DND-41 (cell line): ENCODE measurements at regions not wholly inside any gene's neighbourhood (a gene's known extent, or its start where the extent isn't known, plus 50 kb on each side); places are given as distances from the start of the nearest gene placed in this dataset.
A peak's percentile ranks its signal among the peaks of the same experiment; 100 is the strongest.

Source experiments
- ATAC-seq: fragments of 200-7000 bp; cut with Tn5 transposase; 3 replicates; pipeline ENCODE4 v1.9.1; 2021; ENCODE audit warnings: low read depth; ENCODE audit not compliant: insufficient read depth
- DNase-seq: peaks from one replicate; pipeline ENCODE4 v3.0.0-alpha.2; 2020
- H2AFZ ChIP-seq: 2 replicates; pipeline ENCODE4 v1.6.0; 2012; ENCODE audit warnings: low read depth, low read length
- H3K27ac ChIP-seq: 2 replicates; pipeline ENCODE4 v1.5.1; 2012; ENCODE audit warnings: low read length, inconsistent platforms
- H3K27me3 ChIP-seq: fragments of 200-600 bp; sonication (generic); 2 replicates; pipeline ENCODE4 v1.6.0; 2012; ENCODE audit warnings: low read length, mild to moderate bottlenecking, inconsistent platforms; ENCODE audit not compliant: insufficient read depth, poor library complexity
- H3K36me3 ChIP-seq: 2 replicates; pipeline ENCODE4 v1.5.1; 2012; ENCODE audit warnings: low read length, inconsistent platforms; ENCODE audit not compliant: insufficient read depth
- H3K4me1 ChIP-seq: 2 replicates; pipeline ENCODE4 v1.5.1; 2012; ENCODE audit warnings: mild to moderate bottlenecking, low read length; ENCODE audit not compliant: insufficient read depth
- H3K4me2 ChIP-seq: 2 replicates; pipeline ENCODE4 v1.6.0; 2012; ENCODE audit warnings: mild to moderate bottlenecking, moderate library complexity, low read length, inconsistent platforms; ENCODE audit not compliant: insufficient read depth
- H3K4me3 ChIP-seq, 2 experiments: fragments of 200-600 bp in 1 of 2; shearing (Covaris generic) in 1 of 2; 2 replicates each; pipeline ENCODE4 v1.5.1; 2012 to 2016; ENCODE audit warnings: inconsistent platforms in 2 of 2, low read length in 2 of 2, mild to moderate bottlenecking in 2 of 2, low read depth in 1 of 2, moderate library complexity in 1 of 2
- H3K79me2 ChIP-seq: 2 replicates; pipeline ENCODE4 v1.6.0; 2012; ENCODE audit warnings: low read length, inconsistent platforms; ENCODE audit not compliant: insufficient read depth
- H3K9ac ChIP-seq: 2 replicates; pipeline ENCODE4 v1.6.0; 2012; ENCODE audit warnings: low read depth, mild to moderate bottlenecking, inconsistent platforms, low read length, moderate library complexity
- H3K9me3 ChIP-seq: 2 replicates; pipeline ENCODE4 v1.5.1; 2012; ENCODE audit warnings: low read length, moderate library complexity, mild to moderate bottlenecking, inconsistent platforms; ENCODE audit not compliant: insufficient read depth, severe bottlenecking
- H4K20me1 ChIP-seq: 2 replicates; pipeline ENCODE4 v1.6.0; 2012; ENCODE audit warnings: low read length; ENCODE audit not compliant: insufficient read depth
- CTCF ChIP-seq: IDR thresholded peaks from 2 replicates; pipeline ENCODE4 v1.5.1; 2012; ENCODE audit warnings: borderline replicate concordance, low read length, moderate library complexity, mild to moderate bottlenecking; ENCODE audit not compliant: poor library complexity, severe bottlenecking; ENCODE audit errors: extremely low read depth
- EZH2 ChIP-seq: IDR thresholded peaks from 3 replicates; pipeline ENCODE4 v1.6.1; 2012; ENCODE audit warnings: borderline replicate concordance, low read depth, mild to moderate bottlenecking, moderate library complexity, low read length, inconsistent platforms; ENCODE audit not compliant: severe bottlenecking

DNA sequence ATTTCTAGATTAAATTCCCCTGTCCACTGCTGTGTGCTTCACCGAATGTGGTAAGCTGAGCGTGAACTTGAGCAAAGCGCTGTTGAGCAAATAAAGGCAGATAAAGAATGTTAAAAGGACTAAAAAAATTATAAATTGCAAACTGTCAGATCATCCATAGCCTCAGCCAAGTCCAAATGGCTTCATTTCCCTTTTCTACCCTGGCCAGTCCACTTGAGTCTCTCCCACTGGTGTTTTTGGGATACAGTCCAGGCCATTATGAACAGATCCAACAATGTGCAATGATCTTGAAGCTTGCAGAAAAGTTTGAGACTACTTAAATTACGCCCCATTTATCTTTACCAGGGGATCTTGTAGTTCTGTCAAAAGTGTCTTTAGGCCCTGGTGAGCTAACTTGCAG lies 254.6 kb upstream of the PIK3C3 start:
- Histone ChIP-seq H2AFZ (no peak overlapping the region), H3K4me1 (peaks cover 4% of the 10 kb centered on the region; the same call in 1 of the 2 replicates), H3K27ac (no peak overlapping the region), H3K36me3 (no peaks in the 10 kb centered on the region), H3K9me3 (no peaks in the 10 kb centered on the region), H3K4me3 (no peak overlapping the region), H4K20me1 (no peaks in the 10 kb centered on the region), H3K27me3 (no peaks in the 10 kb centered on the region), H3K9ac (no peak overlapping the region), H3K79me2 (no peaks in the 10 kb centered on the region), H3K4me2 (no peak overlapping the region)
- TF ChIP-seq CTCF (no peak), EZH2 (no peak)
- no peak for ATAC-seq
- no peak for DNase-seq

DNA sequence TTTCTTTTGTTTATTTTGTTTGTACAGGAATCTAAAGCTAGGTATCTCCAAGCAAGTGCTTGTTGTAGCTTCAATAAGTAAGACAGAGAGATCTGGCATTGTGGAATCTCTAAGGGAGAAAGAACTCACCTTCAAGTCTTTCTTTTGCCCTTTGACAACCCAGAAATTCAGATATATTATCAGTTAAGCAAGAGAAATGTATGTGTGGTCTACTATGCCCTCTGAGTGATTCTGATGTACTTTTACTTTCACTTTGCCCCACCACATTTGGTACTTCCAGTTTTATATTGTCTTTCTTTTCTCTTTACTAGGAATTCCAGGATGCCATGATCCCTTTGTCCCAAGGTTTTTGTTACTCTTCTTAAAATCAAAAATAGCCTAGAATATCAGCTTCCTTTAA lies 259.6 kb upstream of the PIK3C3 start:
- ATAC-seq (peak; percentile 70), DNase-seq (no peak)
- Histone ChIP-seq H3K27ac (no peak overlapping the region), H3K9ac (no peak overlapping the region), H4K20me1 (no peaks in the 10 kb centered on the region), H3K27me3 (no peaks in the 10 kb centered on the region), H3K4me1 (peaks cover 9% of the 10 kb centered on the region), H3K79me2 (no peaks in the 10 kb centered on the region), H3K36me3 (no peaks in the 10 kb centered on the region), H3K4me2 (peak overlapping the region; percentile 51; the same call in 1 of the 2 replicates), H3K9me3 (no peaks in the 10 kb centered on the region), H3K4me3 (0 out of 4 replicates have a peak overlapping the region, but pooled peaks of 1 of the 2 experiments have one; percentile 10), H2AFZ (peak overlapping the region; percentile 41; the same call in 1 of the 2 replicates)
- TF ChIP-seq CTCF: no peak
- no peak for TF ChIP-seq EZH2

DNA sequence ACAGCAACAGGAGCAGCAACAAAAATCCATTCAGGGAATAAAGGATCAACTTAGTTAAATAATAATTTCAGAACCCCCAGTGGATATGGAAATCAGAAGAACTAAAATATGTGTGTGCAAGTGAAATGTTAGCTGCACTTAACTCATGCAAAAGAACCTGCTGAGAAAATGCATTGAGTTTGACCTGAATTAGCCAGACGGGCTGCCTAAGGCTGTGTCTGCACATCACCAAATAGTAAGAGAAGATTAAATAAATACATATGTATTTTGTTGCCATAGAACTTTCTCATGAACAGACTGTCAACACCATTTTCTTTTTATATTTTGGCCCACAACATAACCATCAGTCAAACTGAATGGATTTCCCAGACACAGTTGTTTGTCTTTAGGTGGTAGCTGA lies 262.0 kb upstream of the PIK3C3 start:
- no peak for DNase-seq
- Histone ChIP-seq H4K20me1 (no peaks in the 10 kb centered on the region), H3K4me1 (peaks cover 9% of the 10 kb centered on the region), H3K4me2 (no peak overlapping the region), H3K27ac (no peak overlapping the region), H3K79me2 (no peaks in the 10 kb centered on the region), H2AFZ (no peak overlapping the region), H3K36me3 (no peaks in the 10 kb centered on the region), H3K9ac (no peak overlapping the region), H3K27me3 (no peaks in the 10 kb centered on the region), H3K9me3 (no peaks in the 10 kb centered on the region), H3K4me3 (no peak overlapping the region)
- ATAC-seq: no peak
- TF ChIP-seq CTCF: no peak
- no peak for TF ChIP-seq EZH2
